ENCODE measurements at regions not wholly inside any gene's neighbourhood (a gene's known extent, or its start where the extent isn't known, plus 50 kb on each side); places are given as distances from the start of the nearest gene placed in this dataset.

- TF ChIP-seq CTCF (IDR thresholded peaks at IDR 0.05) (no peak), POLR2A (IDR thresholded peaks at IDR 0.05) (no peak)
These were observed 131.0 kb upstream of the SOX5 start for GRCh38 chr12:24080465-24080864.
